ENCODE measurements at regions not wholly inside any gene's neighbourhood (a gene's known extent, or its start where the extent isn't known, plus 50 kb on each side); places are given as distances from the start of the nearest gene placed in this dataset.

- ATAC-seq (ENCODE audit: low read depth), result no peak
- Histone ChIP-seq H3K27ac (ENCODE audit: poor library complexity, severe bottlenecking) (no peak overlapping the region), H3K9me3 (ENCODE audit: severe bottlenecking) (no peaks in the 10 kb centered on the region), H3K4me1 (ENCODE audit: insufficient read depth, poor library complexity, severe bottlenecking) (no peaks in the 10 kb centered on the region), H3K4me3 (ENCODE audit: severe bottlenecking) (no peak overlapping the region), H3K27me3 (ENCODE audit: insufficient read depth, poor library complexity, severe bottlenecking) (peaks cover 3% of the 10 kb centered on the region), H3K36me3 (ENCODE audit: low read depth) (no peaks in the 10 kb centered on the region)
- no peak for TF ChIP-seq CTCF (IDR thresholded peaks at IDR 0.05; ENCODE audit: poor library complexity, severe bottlenecking)
- no peak for DNase-seq (ENCODE audit: low spot score)
Observed at GRCh38 chr22:48263791-48264351, 1501.4 kb downstream of the TBC1D22A start.

GRCh38 chr22:48263431-48263765 lies 1500.9 kb downstream of the TBC1D22A start:
- H3K9me3 ChIP-seq (ENCODE audit: severe bottlenecking), result no peaks in the 10 kb centered on the region
- H3K27me3 ChIP-seq (ENCODE audit: insufficient read depth, poor library complexity, severe bottlenecking), result peaks cover 3% of the 10 kb centered on the region
- no peak for ATAC-seq (ENCODE audit: low read depth)
- H3K27ac ChIP-seq (ENCODE audit: poor library complexity, severe bottlenecking), result no peak overlapping the region
- no peaks in the 10 kb centered on the region for H3K4me1 ChIP-seq (ENCODE audit: insufficient read depth, poor library complexity, severe bottlenecking)
- DNase-seq (ENCODE audit: low spot score), result no peak
- no peak overlapping the region for H3K4me3 ChIP-seq (ENCODE audit: severe bottlenecking)
- no peak for TF ChIP-seq CTCF (IDR thresholded peaks at IDR 0.05; ENCODE audit: poor library complexity, severe bottlenecking)
- H3K36me3 ChIP-seq (ENCODE audit: low read depth), result no peaks in the 10 kb centered on the region

GRCh38 chr22:48262596-48263430 lies 1500.4 kb downstream of the TBC1D22A start:
- no peak overlapping the region for H3K27ac ChIP-seq (ENCODE audit: poor library complexity, severe bottlenecking)
- no peaks in the 10 kb centered on the region for H3K9me3 ChIP-seq (ENCODE audit: severe bottlenecking)
- no peak overlapping the region for H3K4me3 ChIP-seq (ENCODE audit: severe bottlenecking)
- ATAC-seq (ENCODE audit: low read depth) (no peak), DNase-seq (ENCODE audit: low spot score) (no peak)
- no peak for TF ChIP-seq CTCF (IDR thresholded peaks at IDR 0.05; ENCODE audit: poor library complexity, severe bottlenecking)
- no peaks in the 10 kb centered on the region for H3K4me1 ChIP-seq (ENCODE audit: insufficient read depth, poor library complexity, severe bottlenecking)
- H3K27me3 ChIP-seq (ENCODE audit: insufficient read depth, poor library complexity, severe bottlenecking), result peaks cover 3% of the 10 kb centered on the region
- H3K36me3 ChIP-seq (ENCODE audit: low read depth), result no peaks in the 10 kb centered on the region

- DNase-seq (ENCODE audit: low spot score) (no peak), ATAC-seq (ENCODE audit: low read depth) (no peak)
- H3K9me3 ChIP-seq (ENCODE audit: severe bottlenecking), result no peaks in the 10 kb centered on the region
Observed at GRCh38 chr22:48261706-48262105, 1499.3 kb downstream of the TBC1D22A start.

More at GRCh38 chr22:48261706-48262105, 1499.3 kb downstream of the TBC1D22A start:
- Histone ChIP-seq H3K27me3 (ENCODE audit: insufficient read depth, poor library complexity, severe bottlenecking) (peaks cover 1% of the 10 kb centered on the region), H3K27ac (ENCODE audit: poor library complexity, severe bottlenecking) (no peak overlapping the region), H3K4me1 (ENCODE audit: insufficient read depth, poor library complexity, severe bottlenecking) (no peaks in the 10 kb centered on the region), H3K4me3 (ENCODE audit: severe bottlenecking) (no peak overlapping the region), H3K36me3 (ENCODE audit: low read depth) (no peaks in the 10 kb centered on the region)
- TF ChIP-seq CTCF (IDR thresholded peaks at IDR 0.05; ENCODE audit: poor library complexity, severe bottlenecking), result no peak
